GM13976 (cell line): ENCODE measurements at regions not wholly inside any gene's neighbourhood (a gene's known extent, or its start where the extent isn't known, plus 50 kb on each side); places are given as distances from the start of the nearest gene placed in this dataset.

Experiments used
- DNase-seq: peaks from one replicate; pipeline ENCODE4 v3.0.0; 2012; ENCODE audit warnings: low spot score
- in situ Hi-C: fragments of 300-500 bp; cut with MboI; formaldehyde crosslinking; loops from one replicate; pipeline ENCODE4 v1.12.0; 2022; ENCODE audit warnings: low sequenced_read_pairs, mixed read lengths, inconsistent platforms; ENCODE audit not compliant: unreplicated experiment
- TF ChIP-seq, protein P1 (sequence below): IDR thresholded peaks from 2 replicates; pipeline ENCODE4 v1.5.1; 2012; ENCODE audit warnings: borderline replicate concordance, mild to moderate bottlenecking; ENCODE audit not compliant: insufficient read depth; ENCODE audit errors: extremely low read depth, missing control alignments, control extremely low read depth

DNA sequence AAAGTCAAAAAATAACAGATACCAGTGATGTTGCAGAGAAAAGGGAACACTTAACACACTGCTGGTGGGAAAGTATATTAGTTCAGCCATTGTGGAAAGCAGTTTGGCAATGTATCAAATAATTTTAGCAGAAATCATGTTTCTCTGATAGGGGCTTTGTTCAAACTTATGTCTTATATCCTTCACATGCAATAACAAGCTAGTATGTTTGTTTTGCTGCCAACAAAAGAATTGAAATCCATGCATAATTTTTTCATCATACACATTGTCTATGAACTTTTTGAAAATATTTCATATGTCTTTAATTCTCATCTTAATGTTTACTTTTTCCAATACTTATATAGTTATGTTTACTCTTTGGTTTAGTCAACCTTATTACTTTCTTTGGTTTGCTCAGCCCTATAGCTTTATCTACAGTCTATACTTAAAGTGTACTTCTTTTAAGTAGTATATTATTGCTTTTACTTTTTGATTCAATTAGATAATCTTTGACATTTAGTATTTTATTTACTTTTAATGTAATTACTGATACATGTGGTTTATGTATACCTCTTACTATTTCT lies 639.6 kb upstream of the CBLB start:
- no peak for DNase-seq
- TF ChIP-seq, protein P1, sequence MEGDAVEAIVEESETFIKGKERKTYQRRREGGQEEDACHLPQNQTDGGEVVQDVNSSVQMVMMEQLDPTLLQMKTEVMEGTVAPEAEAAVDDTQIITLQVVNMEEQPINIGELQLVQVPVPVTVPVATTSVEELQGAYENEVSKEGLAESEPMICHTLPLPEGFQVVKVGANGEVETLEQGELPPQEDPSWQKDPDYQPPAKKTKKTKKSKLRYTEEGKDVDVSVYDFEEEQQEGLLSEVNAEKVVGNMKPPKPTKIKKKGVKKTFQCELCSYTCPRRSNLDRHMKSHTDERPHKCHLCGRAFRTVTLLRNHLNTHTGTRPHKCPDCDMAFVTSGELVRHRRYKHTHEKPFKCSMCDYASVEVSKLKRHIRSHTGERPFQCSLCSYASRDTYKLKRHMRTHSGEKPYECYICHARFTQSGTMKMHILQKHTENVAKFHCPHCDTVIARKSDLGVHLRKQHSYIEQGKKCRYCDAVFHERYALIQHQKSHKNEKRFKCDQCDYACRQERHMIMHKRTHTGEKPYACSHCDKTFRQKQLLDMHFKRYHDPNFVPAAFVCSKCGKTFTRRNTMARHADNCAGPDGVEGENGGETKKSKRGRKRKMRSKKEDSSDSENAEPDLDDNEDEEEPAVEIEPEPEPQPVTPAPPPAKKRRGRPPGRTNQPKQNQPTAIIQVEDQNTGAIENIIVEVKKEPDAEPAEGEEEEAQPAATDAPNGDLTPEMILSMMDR, result no peak
- in situ Hi-C loops, result no loop called here

DNA sequence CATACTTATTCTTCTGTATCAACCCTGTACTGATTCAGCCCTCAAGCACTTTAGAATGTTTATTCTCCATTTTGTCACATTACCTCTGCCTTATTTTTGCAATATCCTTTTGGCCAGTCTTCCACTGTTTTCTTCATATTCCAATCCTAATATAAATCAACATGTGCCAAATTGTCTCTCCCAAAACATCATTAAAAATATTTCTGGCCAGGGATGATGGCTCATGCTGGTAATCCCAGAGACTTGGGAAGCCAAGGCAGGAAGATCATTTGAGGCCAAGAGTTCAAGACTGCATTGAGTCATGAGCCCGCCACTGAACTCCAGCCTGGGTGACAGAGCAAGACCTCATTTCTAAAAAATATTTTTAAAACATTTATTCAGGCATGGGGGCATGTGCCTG lies 641.4 kb upstream of the CBLB start:
- in situ Hi-C loops, result no loop called here
- TF ChIP-seq, protein P1, result no peak

DNA sequence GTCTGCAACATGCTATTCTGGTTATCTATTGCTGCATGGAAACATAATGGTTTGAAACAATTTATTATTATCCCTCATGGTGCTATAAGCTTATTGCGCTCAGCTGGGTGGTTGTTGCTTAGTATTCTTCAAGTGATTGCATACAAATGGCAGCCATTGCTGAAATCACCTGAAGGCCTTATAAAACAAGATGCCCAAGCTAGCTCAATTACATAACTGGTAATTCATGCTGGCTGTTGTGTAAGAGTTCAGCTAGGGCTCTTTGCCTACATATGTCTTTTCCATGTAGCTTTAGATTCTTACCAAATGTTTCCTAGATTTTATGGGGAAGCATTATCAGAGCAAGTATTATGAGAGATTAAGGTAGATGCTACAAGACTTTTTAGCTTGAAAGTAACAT lies 644.0 kb upstream of the CBLB start:
- DNase-seq, result no peak
- in situ Hi-C loops, result no loop called here
- TF ChIP-seq, protein P1, result no peak

More for the DNA sequence above, 641.4 kb upstream of the CBLB start:
- no peak for DNase-seq

DNA sequence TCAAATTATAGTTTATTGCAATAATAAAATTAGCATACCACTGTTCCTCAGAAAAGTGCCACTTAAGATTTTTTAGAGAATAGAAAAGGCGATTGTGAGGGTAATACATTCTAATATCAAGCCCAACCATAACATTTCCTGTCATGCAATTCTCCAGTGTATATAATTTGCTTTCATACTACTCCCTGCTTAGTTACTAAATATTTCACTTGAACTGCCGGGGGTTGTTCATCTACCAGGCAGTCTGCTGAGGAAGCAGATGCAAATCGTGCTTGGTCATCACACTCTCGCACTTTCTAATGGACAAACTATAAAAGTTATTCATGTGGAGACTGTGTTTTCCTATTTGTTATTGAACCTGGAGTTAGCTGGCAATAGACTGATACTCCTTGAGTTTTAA lies 645.6 kb upstream of the CBLB start:
- no peak for DNase-seq
- TF ChIP-seq, protein P1, result no peak
- in situ Hi-C loops, result no loop called here

DNA sequence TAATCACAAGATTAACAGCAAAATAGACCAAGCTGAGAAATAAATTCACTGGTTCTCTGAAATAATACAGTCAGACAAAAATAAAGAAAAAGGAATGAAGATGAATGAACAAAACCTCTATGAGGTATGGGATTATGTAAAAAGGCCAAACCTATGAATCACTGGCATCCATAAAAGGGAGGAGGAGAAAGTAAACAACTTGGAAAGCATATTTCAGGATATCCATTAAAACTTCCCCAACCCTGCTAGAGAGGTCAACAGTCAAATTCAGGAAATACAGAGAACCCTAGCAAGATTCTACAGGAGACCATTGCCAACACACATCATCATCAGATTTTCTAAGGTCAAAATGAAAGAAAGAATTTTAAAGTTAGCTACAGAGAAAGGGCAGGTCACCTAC lies 649.7 kb upstream of the CBLB start:
- TF ChIP-seq, protein P1, result no peak
- no peak for DNase-seq
- in situ Hi-C loops, result no loop called here

DNA sequence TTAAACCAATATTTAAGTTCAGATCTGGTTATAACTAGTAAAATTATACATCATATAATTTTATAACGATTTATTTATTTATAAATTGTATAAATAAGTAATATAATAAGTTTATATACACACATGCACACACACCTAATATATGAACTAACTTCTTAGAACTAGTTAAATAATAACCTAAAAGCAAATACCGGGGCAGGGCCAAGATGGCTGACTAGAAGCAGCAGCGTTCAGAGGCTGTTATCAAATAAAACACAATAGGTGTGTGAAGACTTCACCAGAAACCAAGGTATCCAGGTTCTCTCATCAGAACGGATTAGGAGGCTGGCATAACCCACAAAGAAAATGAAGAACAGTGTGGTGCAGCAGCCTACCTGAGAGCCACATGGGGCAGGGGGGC lies 653.6 kb upstream of the CBLB start:
- TF ChIP-seq, protein P1, result no peak
- DNase-seq, result no peak
- in situ Hi-C loops, result no loop called here
